ENCODE measurements at regions not wholly inside any gene's neighbourhood (a gene's known extent, or its start where the extent isn't known, plus 50 kb on each side); places are given as distances from the start of the nearest gene placed in this dataset.

DNA sequence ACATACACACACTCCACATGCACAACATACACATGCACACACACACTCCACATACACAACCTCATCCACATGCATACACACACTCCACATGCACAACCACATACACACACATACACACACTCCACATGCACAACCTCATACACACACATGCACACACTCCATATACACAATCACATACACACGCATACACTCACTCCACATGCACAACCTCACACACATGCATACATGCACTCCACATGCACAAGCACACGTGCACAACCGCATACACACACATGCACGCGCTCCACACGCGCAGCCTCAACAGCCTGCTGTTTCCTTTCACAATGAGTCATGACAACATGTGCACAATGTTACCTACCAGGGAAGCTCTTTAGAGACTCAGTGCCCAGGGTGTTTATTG lies 61.2 kb upstream of the TMEM132C start:
- TF ChIP-seq CTCF (IDR thresholded peaks at IDR 0.05; ENCODE audit: low read depth, low read length): no peak
- H3K4me3 ChIP-seq (replicated peaks in 1 of 2; ENCODE audit: low read depth in 2 of 2, low read length in 2 of 2): no peak overlapping the region
- DNase-seq (ENCODE audit: low read depth in 2 of 2): no peak

Data from cardiac fibroblast (primary cell).